ENCODE measurements at regions not wholly inside any gene's neighbourhood (a gene's known extent, or its start where the extent isn't known, plus 50 kb on each side); places are given as distances from the start of the nearest gene placed in this dataset.
A peak's percentile ranks its signal among the peaks of the same experiment; 100 is the strongest.
"Not testable (repeated sequence)": the region's sequence is repeated elsewhere in the genome, so short reads cannot be mapped to it uniquely, and the experiment has no call there.

GRCh38 chr7:148472406-148472805 is 118.2 kb upstream of the C7orf33 start:
- DNase-seq = no peak

GRCh38 chr7:148473703-148474480 is 116.7 kb upstream of the C7orf33 start:
- no peak for DNase-seq

GRCh38 chr7:148474481-148475025 is 116.0 kb upstream of the C7orf33 start:
- DNase-seq = no peak

- no peak for DNase-seq
These were observed 112.0 kb upstream of the C7orf33 start for GRCh38 chr7:148478551-148478950.

- DNase-seq = no peak
These were observed 110.0 kb upstream of the C7orf33 start for GRCh38 chr7:148480479-148481146.

GRCh38 chr7:148481147-148481526 is 109.4 kb upstream of the C7orf33 start:
- DNase-seq = no peak

GRCh38 chr7:148481971-148482626 is 108.5 kb upstream of the C7orf33 start:
- no peak for DNase-seq

GRCh38 chr7:148483515-148484308 is 106.9 kb upstream of the C7orf33 start:
- DNase-seq = no peak

GRCh38 chr7:148484486-148484885 is 106.1 kb upstream of the C7orf33 start:
- DNase-seq = no peak

- no peak for DNase-seq
These were observed 104.9 kb upstream of the C7orf33 start for GRCh38 chr7:148485618-148486017.

GRCh38 chr7:148486937-148487336 is 103.6 kb upstream of the C7orf33 start:
- DNase-seq = no peak

GRCh38 chr7:148487912-148488311 is 102.7 kb upstream of the C7orf33 start:
- no peak for DNase-seq

GRCh38 chr7:148489678-148490077 is 100.9 kb upstream of the C7orf33 start:
- no peak for DNase-seq

GRCh38 chr7:148492157-148492860 is 98.3 kb upstream of the C7orf33 start:
- no peak for DNase-seq

GRCh38 chr7:148495605-148496004 is 95.0 kb upstream of the C7orf33 start:
- DNase-seq = no peak

GRCh38 chr7:148500978-148501377 is 89.6 kb upstream of the C7orf33 start:
- DNase-seq = no peak

- peak; percentile 48 for DNase-seq
These were observed 86.6 kb upstream of the C7orf33 start for GRCh38 chr7:148503900-148504487.

GRCh38 chr7:148505645-148506375 is 84.8 kb upstream of the C7orf33 start:
- no peak for DNase-seq

- not testable (repeated sequence) for DNase-seq
These were observed 83.4 kb upstream of the C7orf33 start for GRCh38 chr7:148507064-148507573.

- no peak for DNase-seq
These were observed 82.8 kb upstream of the C7orf33 start for GRCh38 chr7:148507787-148508186.

GRCh38 chr7:148514236-148514635 is 76.3 kb upstream of the C7orf33 start:
- DNase-seq = no peak
